Gastroesophageal sphincter (tissue), 4 donors: ENCODE measurements at regions not wholly inside any gene's neighbourhood (a gene's known extent, or its start where the extent isn't known, plus 50 kb on each side); places are given as distances from the start of the nearest gene placed in this dataset.

Experiments
- ATAC-seq: fragments of 150-250 bp; one replicate; pipeline ENCODE4 v1.9.1; 2016; ENCODE audit warnings: mild to moderate bottlenecking, moderate library complexity
- H3K27ac ChIP-seq, 4 donors: fragments of 200-600 bp; sonication (generic) in 3 of 4; 1 replicate in 3 of 4; 2 replicates in 1 of 4; pipeline ENCODE4 v1.5.1; 2016 to 2019
- H3K27me3 ChIP-seq: fragments of 200-600 bp; sonication (generic); one replicate; pipeline ENCODE4 v1.5.1; 2019
- H3K36me3 ChIP-seq, 2 donors: fragments of 200-600 bp; sonication (generic); one replicate each; pipeline ENCODE4 v1.5.1; 2019; ENCODE audit warnings: control low read depth in 1 of 2
- H3K4me1 ChIP-seq, 3 donors: fragments of 200-600 bp; sonication (generic); 1 replicate in 2 of 3; 2 replicates in 1 of 3; pipeline ENCODE4 v1.5.1; 2016 to 2019; ENCODE audit warnings: control low read depth in 2 of 3
- H3K4me3 ChIP-seq, 2 donors: fragments of 200-600 bp; sonication (generic); one replicate each; pipeline ENCODE4 v1.5.1; 2019; ENCODE audit warnings: mild to moderate bottlenecking in 1 of 2, moderate library complexity in 1 of 2
- H3K9me3 ChIP-seq, 3 donors: fragments of 200-600 bp; sonication (generic); one replicate each; pipeline ENCODE4 v1.5.1; 2017 to 2019; ENCODE audit warnings: control low read depth in 2 of 3
- CTCF ChIP-seq, 4 experiments: fragments of 200-600 bp in 2 of 4; fragments of 450-650 bp in 2 of 4; sonication (generic) in 1 of 4; IDR thresholded peaks; one replicate each; pipeline ENCODE4 v1.5.1; 2017 to 2019; ENCODE audit warnings: antibody characterized with exemption in 4 of 4, mild to moderate bottlenecking in 2 of 4, moderate library complexity in 2 of 4
- EP300 ChIP-seq: sonication (generic); formaldehyde crosslinking; IDR thresholded peaks from one replicate; pipeline ENCODE4 v1.6.1; 2017; ENCODE audit warnings: antibody characterized with exemption, mild to moderate bottlenecking
- POLR2A ChIP-seq, 2 donors: fragments of 450-650 bp; IDR thresholded peaks; one replicate each; pipeline ENCODE4 v1.6.1; 2017; ENCODE audit warnings: antibody characterized with exemption in 2 of 2, mild to moderate bottlenecking in 2 of 2, moderate library complexity in 1 of 2
- POLR2AphosphoS5 ChIP-seq: sonication (generic); formaldehyde crosslinking; IDR thresholded peaks from one replicate; pipeline ENCODE4 v1.6.1; 2017; ENCODE audit warnings: antibody characterized with exemption
- WGBS, 2 donors: methylation state at CpG; one replicate each; pipeline ENCODE4 v1.1.5; 2018; ENCODE audit warnings: low coverage in 1 of 2; 5-methylcytosine and 5-hydroxymethylcytosine counted together

GRCh38 chr5:141786700-141787099 lies 91.5 kb downstream of the PCDH1 start:
- TF ChIP-seq POLR2A (IDR thresholded peaks at IDR 0.05) (no peak), CTCF (IDR thresholded peaks at IDR 0.05) (no peak), EP300 (no peak), POLR2AphosphoS5 (no peak)
- Histone ChIP-seq H3K4me1 (no peaks in the 10 kb centered on the region), H3K36me3 (no peaks in the 10 kb centered on the region), H3K9me3 (no peaks in the 10 kb centered on the region), H3K27me3 (peaks cover 31% of the 10 kb centered on the region), H3K4me3 (no peak overlapping the region), H3K27ac (no peak overlapping the region)
- no peak for ATAC-seq
- WGBS, 2 donors: 100% methylated on average over 1 of the region's 3 CpGs; no CpG with 5 or more reads in 1 of the 2 donors

- WGBS, 2 donors: 46% methylated on average over 2 of the region's 5 CpGs; no CpG with 5 or more reads in 1 of the 2 donors
- Histone ChIP-seq H3K4me3 (no peak overlapping the region), H3K27me3 (peaks cover 39% of the 10 kb centered on the region), H3K36me3 (no peaks in the 10 kb centered on the region), H3K4me1 (no peaks in the 10 kb centered on the region), H3K9me3 (no peaks in the 10 kb centered on the region), H3K27ac (no peak overlapping the region)
- TF ChIP-seq POLR2AphosphoS5 (no peak), POLR2A (IDR thresholded peaks at IDR 0.05) (no peak), CTCF (IDR thresholded peaks at IDR 0.05) (no peak), EP300 (no peak)
- ATAC-seq: no peak
Observed at GRCh38 chr5:141785711-141786110, 92.5 kb downstream of the PCDH1 start.

GRCh38 chr5:141785135-141785534 lies 93.1 kb downstream of the PCDH1 start:
- TF ChIP-seq EP300 (no peak), POLR2A (IDR thresholded peaks at IDR 0.05) (no peak), POLR2AphosphoS5 (no peak), CTCF (IDR thresholded peaks at IDR 0.05) (no peak)
- WGBS, 2 donors: 88% methylated on average over 2 of the region's 4 CpGs; no CpG with 5 or more reads in 1 of the 2 donors

GRCh38 chr5:141784529-141784928 lies 93.7 kb downstream of the PCDH1 start:
- Histone ChIP-seq H3K27me3 (peaks cover 46% of the 10 kb centered on the region), H3K4me3 (no peak overlapping the region), H3K4me1 (peaks cover 0 to 7% (median 0%) of the 10 kb centered on the region in 3 donors), H3K9me3 (no peaks in the 10 kb centered on the region), H3K27ac (no peak overlapping the region), H3K36me3 (no peaks in the 10 kb centered on the region)
- ATAC-seq: no peak
- WGBS, 2 donors: 84 to 100% methylated on average over 2 to 5 of the region's 5 CpGs
- TF ChIP-seq POLR2A (IDR thresholded peaks at IDR 0.05) (no peak), CTCF (IDR thresholded peaks at IDR 0.05) (no peak), EP300 (no peak), POLR2AphosphoS5 (no peak)

More at GRCh38 chr5:141785135-141785534, 93.1 kb downstream of the PCDH1 start:
- peaks cover 44% of the 10 kb centered on the region for H3K27me3 ChIP-seq
- no peaks in the 10 kb centered on the region for H3K9me3 ChIP-seq
- peaks cover 0 to under 1% (median 0%) of the 10 kb centered on the region in 3 donors for H3K4me1 ChIP-seq
- no peak overlapping the region for H3K27ac ChIP-seq
- H3K4me3 ChIP-seq: no peak overlapping the region
- H3K36me3 ChIP-seq: no peaks in the 10 kb centered on the region
- no peak for ATAC-seq

GRCh38 chr5:141783947-141784296 lies 94.3 kb downstream of the PCDH1 start:
- H3K9me3 ChIP-seq: no peaks in the 10 kb centered on the region
- WGBS, 2 donors: 79 to 94% methylated on average over 3 to 4 of the region's 4 CpGs
- no peak overlapping the region for H3K27ac ChIP-seq
- no peak for ATAC-seq
- TF ChIP-seq CTCF (IDR thresholded peaks at IDR 0.05): no peak
- TF ChIP-seq POLR2A (IDR thresholded peaks at IDR 0.05): no peak
- no peak for TF ChIP-seq POLR2AphosphoS5
- no peak for TF ChIP-seq EP300
- H3K27me3 ChIP-seq: peaks cover 46% of the 10 kb centered on the region
- H3K36me3 ChIP-seq: no peaks in the 10 kb centered on the region
- H3K4me1 ChIP-seq: peaks cover 0 to 9% (median 0%) of the 10 kb centered on the region in 3 donors
- H3K4me3 ChIP-seq: no peak overlapping the region
